ENCODE measurements at regions not wholly inside any gene's neighbourhood (a gene's known extent, or its start where the extent isn't known, plus 50 kb on each side); places are given as distances from the start of the nearest gene placed in this dataset.

- no peak for TF ChIP-seq EZH2 (IDR thresholded peaks at IDR 0.05; ENCODE audit: borderline replicate concordance, low read depth, low read length, severe bottlenecking)
- no peak for TF ChIP-seq CTCF (IDR thresholded peaks at IDR 0.05; ENCODE audit: borderline replicate concordance, extremely low read depth, low read length, poor library complexity, severe bottlenecking)
These were observed 521.9 kb downstream of the TYW1 start for GRCh38 chr7:67518580-67518979.

All from DND-41 (cell line).